SJCRH30 (cell line): ENCODE measurements at regions not wholly inside any gene's neighbourhood (a gene's known extent, or its start where the extent isn't known, plus 50 kb on each side); places are given as distances from the start of the nearest gene placed in this dataset.

Source experiments
- DNase-seq, 2 experiments: peaks; one replicate each; pipeline ENCODE4 v3.0.0-alpha.2; 2015 to 2020
- H3K27ac ChIP-seq: fragments of 250-450 bp; sonication (Bioruptor Pico); 2 replicates; pipeline ENCODE4 v1.5.1; 2020; ENCODE audit warnings: mild to moderate bottlenecking, moderate library complexity
- H3K27me3 ChIP-seq: fragments of 250-450 bp; sonication (Bioruptor Pico); 2 replicates; pipeline ENCODE4 v1.5.1; 2020; ENCODE audit warnings: mild to moderate bottlenecking, moderate library complexity
- H3K36me3 ChIP-seq: fragments of 250-450 bp; sonication (Bioruptor Pico); 2 replicates; pipeline ENCODE4 v1.5.1; 2020; ENCODE audit warnings: mild to moderate bottlenecking, moderate library complexity
- H3K4me1 ChIP-seq: fragments of 250-450 bp; sonication (Bioruptor Pico); 2 replicates; pipeline ENCODE4 v1.5.1; 2020; ENCODE audit warnings: mild to moderate bottlenecking, moderate library complexity
- H3K4me3 ChIP-seq: fragments of 250-450 bp; sonication (Bioruptor Pico); 2 replicates; pipeline ENCODE4 v1.5.1; 2020; ENCODE audit warnings: mild to moderate bottlenecking, moderate library complexity
- H3K9me3 ChIP-seq: fragments of 250-450 bp; sonication (Bioruptor Pico); replicated peaks from 2 replicates; pipeline ENCODE4 v1.5.1; 2020; ENCODE audit warnings: mild to moderate bottlenecking, moderate library complexity

DNA sequence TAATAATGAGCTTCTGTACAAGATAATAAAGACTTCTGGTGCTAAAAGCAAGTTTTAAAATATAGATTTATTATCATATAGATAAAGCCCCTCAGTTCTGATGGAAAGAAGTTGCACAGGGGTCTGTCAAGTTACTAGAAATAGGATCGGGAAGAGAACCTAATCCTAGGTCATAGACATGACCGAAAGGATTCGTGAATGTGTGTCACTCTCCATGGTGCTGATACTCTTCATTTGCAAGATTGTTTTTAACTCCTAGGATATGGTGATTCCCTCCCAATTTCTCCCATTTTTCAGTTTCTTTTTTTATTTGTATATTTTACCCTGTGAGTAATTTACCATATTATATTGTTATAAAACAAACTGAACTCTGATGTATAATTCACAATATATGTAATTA is 58.9 kb upstream of the CTNNA2 start:
- H3K4me1 ChIP-seq: no peaks in the 10 kb centered on the region
- no peaks in the 10 kb centered on the region for H3K9me3 ChIP-seq
- no peaks in the 10 kb centered on the region for H3K36me3 ChIP-seq
- H3K27ac ChIP-seq: no peak overlapping the region
- H3K4me3 ChIP-seq: no peak overlapping the region
- peak; percentile 4 to 56 for DNase-seq
- H3K27me3 ChIP-seq: no peaks in the 10 kb centered on the region

DNA sequence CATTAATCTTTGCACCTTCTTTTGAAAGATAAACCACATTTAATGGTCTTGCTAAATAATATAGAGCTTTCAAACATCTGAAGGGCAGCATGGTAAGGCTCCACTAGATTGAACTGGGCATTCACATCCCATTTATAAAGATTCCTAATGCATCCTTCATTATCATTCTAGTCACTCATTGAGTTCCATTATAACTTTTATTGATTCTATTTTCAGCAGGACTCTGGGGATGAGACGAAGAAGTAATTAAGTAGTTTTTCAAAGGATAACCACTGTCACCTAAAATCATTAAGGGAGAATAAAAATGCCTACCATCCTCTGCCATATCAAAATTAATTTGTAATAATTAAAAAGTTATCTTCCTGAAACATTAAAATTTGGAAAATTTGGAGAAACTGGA is 60.2 kb upstream of the CTNNA2 start:
- Histone ChIP-seq H3K9me3 (no peaks in the 10 kb centered on the region), H3K27ac (no peak overlapping the region), H3K4me3 (no peak overlapping the region), H3K36me3 (no peaks in the 10 kb centered on the region), H3K4me1 (no peaks in the 10 kb centered on the region), H3K27me3 (no peaks in the 10 kb centered on the region)
- no peak for DNase-seq

GRCh38 chr2:79447463-79447862 is 65.4 kb upstream of the CTNNA2 start:
- Histone ChIP-seq H3K4me3 (no peak overlapping the region), H3K27me3 (no peaks in the 10 kb centered on the region), H3K4me1 (no peaks in the 10 kb centered on the region), H3K9me3 (no peaks in the 10 kb centered on the region), H3K27ac (no peak overlapping the region), H3K36me3 (no peaks in the 10 kb centered on the region)
- DNase-seq: no peak

DNA sequence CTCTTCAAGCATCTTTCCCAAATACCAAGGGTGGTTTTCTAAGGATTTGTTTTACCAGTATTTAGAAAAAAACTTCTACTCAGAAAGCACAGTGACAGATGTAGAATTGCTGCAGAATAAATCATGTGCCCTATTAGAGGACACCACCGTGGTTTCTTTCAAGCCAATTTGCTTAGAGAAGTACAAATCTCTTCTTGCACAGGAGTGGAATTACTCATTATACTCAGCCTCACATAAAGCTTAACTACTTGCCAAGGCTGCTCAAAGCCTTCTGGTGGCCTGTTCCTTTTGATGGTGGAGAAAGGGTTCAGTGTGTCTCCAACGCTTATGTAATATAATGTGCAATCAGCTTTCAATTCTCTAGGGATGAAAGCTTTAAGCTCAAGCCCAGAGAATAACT is 66.5 kb upstream of the CTNNA2 start:
- no peaks in the 10 kb centered on the region for H3K36me3 ChIP-seq
- DNase-seq: no peak
- no peak overlapping the region for H3K27ac ChIP-seq
- no peaks in the 10 kb centered on the region for H3K27me3 ChIP-seq
- H3K4me3 ChIP-seq: no peak overlapping the region
- H3K4me1 ChIP-seq: no peaks in the 10 kb centered on the region
- H3K9me3 ChIP-seq: no peaks in the 10 kb centered on the region

- H3K4me3 ChIP-seq: no peak overlapping the region
- H3K36me3 ChIP-seq: no peaks in the 10 kb centered on the region
- no peaks in the 10 kb centered on the region for H3K9me3 ChIP-seq
- H3K4me1 ChIP-seq: no peaks in the 10 kb centered on the region
- DNase-seq: no peak
- no peak overlapping the region for H3K27ac ChIP-seq
- H3K27me3 ChIP-seq: peaks cover 11% of the 10 kb centered on the region
Observed at GRCh38 chr2:79437433-79438267, 75.2 kb upstream of the CTNNA2 start.

DNA sequence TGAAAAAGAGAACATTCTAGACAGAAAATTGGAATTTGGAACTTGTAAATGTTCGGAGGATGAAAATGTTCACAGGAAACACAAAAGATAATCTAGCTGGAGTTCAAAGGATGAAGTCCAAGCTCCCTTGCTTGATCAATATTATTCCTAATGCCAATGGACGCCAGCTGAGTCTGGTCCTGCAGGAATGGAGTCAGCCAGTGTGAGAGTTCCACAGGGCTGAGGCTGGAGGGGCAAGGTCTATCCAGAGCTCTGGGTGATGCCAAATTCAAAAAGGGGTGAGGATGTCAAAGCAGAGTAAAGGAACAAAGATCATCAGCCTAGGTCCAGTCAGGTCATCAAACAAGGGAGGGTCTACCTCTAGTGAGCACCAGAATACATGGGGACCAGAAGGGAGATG is 78.5 kb upstream of the CTNNA2 start:
- no peak overlapping the region for H3K4me3 ChIP-seq
- no peak for DNase-seq
- peaks cover 11% of the 10 kb centered on the region for H3K27me3 ChIP-seq
- H3K36me3 ChIP-seq: no peaks in the 10 kb centered on the region
- H3K9me3 ChIP-seq: no peaks in the 10 kb centered on the region
- H3K27ac ChIP-seq: no peak overlapping the region
- H3K4me1 ChIP-seq: no peaks in the 10 kb centered on the region

DNA sequence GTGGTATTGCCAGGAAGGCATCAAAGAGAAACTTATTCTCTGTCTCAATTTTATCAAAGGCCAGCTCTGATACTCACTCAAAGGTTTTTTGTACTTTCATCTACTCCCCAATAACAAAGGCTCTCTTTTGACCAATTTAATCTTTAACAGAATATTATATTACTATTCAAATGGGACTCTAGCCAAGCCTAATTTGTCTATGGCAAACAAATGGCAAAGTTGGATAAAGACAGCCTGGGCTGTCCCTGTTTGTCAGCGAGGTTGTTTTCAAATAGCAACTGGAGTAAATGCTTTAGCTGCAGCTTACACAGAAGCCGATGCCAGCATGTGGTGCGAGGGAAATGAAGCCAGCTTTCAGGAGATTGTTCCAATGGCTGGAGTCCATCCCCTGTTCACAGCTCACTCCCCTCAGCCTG is 80.1 kb upstream of the CTNNA2 start:
- Histone ChIP-seq H3K9me3 (no peaks in the 10 kb centered on the region), H3K27me3 (peaks cover 8% of the 10 kb centered on the region), H3K4me3 (no peak overlapping the region), H3K27ac (no peak overlapping the region), H3K4me1 (no peaks in the 10 kb centered on the region), H3K36me3 (no peaks in the 10 kb centered on the region)
- no peak for DNase-seq

DNA sequence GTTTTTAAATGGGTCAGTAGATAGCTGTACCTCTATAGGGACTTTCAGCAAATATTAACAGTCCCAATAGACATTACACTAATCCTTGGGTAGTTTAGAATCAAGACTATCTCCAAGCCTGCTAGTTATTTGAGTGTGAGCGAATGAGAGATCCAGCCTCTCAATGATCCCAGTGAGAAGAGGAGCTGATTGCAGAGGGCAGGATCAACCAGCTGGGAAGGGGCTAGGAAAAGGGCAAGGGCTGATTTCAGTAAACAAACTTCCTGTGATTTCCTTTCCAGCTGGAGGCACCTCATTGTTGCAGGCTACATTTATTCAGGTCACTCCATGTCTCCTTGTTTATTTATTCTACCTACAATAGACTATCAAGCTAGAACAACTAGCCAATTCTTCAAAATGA is 84.1 kb upstream of the CTNNA2 start:
- H3K36me3 ChIP-seq: no peaks in the 10 kb centered on the region
- no peak overlapping the region for H3K4me3 ChIP-seq
- DNase-seq: no peak
- H3K27me3 ChIP-seq: no peaks in the 10 kb centered on the region; the same call in 1 of the 2 replicates
- no peaks in the 10 kb centered on the region for H3K4me1 ChIP-seq
- no peak overlapping the region for H3K27ac ChIP-seq
- H3K9me3 ChIP-seq: no peaks in the 10 kb centered on the region

DNA sequence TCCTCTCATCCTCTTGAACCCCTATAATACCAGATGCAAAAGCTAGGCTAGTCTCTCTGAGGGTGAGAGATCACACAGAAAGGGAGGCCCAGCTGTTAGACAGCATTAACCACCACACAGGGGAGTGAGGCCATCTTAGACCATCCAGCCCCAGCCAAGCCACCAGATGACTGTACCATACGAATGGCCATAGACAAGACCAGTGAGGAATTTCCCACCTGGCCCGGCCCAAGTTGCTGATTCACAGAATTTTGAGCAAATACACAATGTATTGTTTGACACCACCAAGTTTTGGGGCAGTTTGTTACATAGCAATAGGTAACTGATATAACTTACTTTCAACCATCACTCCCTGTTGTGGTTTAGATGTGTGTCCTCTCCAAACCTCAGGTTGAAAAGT is 98.2 kb upstream of the CTNNA2 start:
- Histone ChIP-seq H3K27me3 (no peaks in the 10 kb centered on the region), H3K4me3 (no peak overlapping the region), H3K9me3 (no peaks in the 10 kb centered on the region), H3K4me1 (no peaks in the 10 kb centered on the region), H3K27ac (no peak overlapping the region), H3K36me3 (no peaks in the 10 kb centered on the region)
- no peak for DNase-seq

DNA sequence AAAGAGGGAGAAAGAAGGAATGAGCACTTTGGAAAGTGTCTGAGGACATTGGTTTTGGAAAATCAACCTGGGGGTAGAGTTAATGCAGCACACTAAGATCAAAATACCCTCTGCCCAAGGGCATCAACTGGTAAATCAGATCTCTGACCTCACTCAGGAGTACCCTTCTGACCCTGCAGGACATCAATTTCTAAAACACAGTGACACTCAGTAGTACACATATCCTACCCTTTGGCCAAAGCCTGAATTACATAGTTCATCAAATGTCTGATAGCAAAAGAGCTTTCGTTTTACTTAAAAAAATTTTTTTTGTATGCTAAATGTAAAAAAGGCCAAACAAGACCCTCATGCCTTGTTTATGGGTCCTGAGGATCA is 118.4 kb upstream of the CTNNA2 start:
- Histone ChIP-seq H3K27me3 (no peaks in the 10 kb centered on the region), H3K36me3 (no peaks in the 10 kb centered on the region), H3K4me1 (no peaks in the 10 kb centered on the region), H3K4me3 (no peak overlapping the region), H3K9me3 (no peaks in the 10 kb centered on the region), H3K27ac (no peak overlapping the region)
- no peak for DNase-seq

- Histone ChIP-seq H3K27me3 (no peaks in the 10 kb centered on the region), H3K4me3 (no peak overlapping the region), H3K4me1 (no peaks in the 10 kb centered on the region), H3K27ac (no peak overlapping the region), H3K36me3 (no peaks in the 10 kb centered on the region), H3K9me3 (no peaks in the 10 kb centered on the region)
- peak; percentile 7 for DNase-seq
Observed at GRCh38 chr2:79393806-79394484, 118.9 kb upstream of the CTNNA2 start.

DNA sequence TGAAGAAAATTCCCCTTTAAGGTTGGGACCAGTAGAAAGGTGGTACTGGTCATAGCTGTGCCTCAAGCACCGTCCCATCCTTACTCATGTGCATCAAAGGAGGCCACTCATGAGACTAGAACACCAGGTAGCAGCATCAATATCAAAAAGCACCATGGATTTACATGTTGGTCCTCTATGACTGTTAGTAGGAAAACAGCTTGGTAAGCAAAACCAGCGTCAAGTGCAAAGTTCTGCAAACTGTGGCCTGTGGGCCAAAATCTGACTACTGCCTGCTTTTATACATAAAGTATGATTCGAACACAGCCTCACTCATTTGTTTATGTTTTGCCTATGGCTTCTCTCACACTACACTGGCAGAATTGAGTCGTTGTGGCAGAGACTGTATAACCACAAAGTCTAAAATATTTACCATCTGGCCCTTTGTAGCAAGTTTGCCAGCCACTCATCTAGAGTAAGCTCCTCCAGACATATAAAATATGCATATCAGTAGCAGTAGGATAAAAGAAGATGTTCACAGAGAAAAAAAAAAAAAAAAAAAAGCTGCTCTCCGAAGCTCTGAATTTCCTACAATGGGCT is 119.7 kb upstream of the CTNNA2 start:
- H3K4me1 ChIP-seq: no peaks in the 10 kb centered on the region
- H3K27me3 ChIP-seq: no peaks in the 10 kb centered on the region
- no peak overlapping the region for H3K27ac ChIP-seq
- no peaks in the 10 kb centered on the region for H3K9me3 ChIP-seq
- H3K36me3 ChIP-seq: no peaks in the 10 kb centered on the region
- no peak for DNase-seq
- H3K4me3 ChIP-seq: no peak overlapping the region

- H3K4me1 ChIP-seq: no peaks in the 10 kb centered on the region
- no peaks in the 10 kb centered on the region for H3K36me3 ChIP-seq
- no peaks in the 10 kb centered on the region for H3K27me3 ChIP-seq
- no peak for DNase-seq
- H3K9me3 ChIP-seq: no peaks in the 10 kb centered on the region
- H3K4me3 ChIP-seq: no peak overlapping the region
- H3K27ac ChIP-seq: no peak overlapping the region
Observed at GRCh38 chr2:79389481-79389880, 123.4 kb upstream of the CTNNA2 start.

GRCh38 chr2:79388024-79388423 is 124.8 kb upstream of the CTNNA2 start:
- no peak for DNase-seq
- no peaks in the 10 kb centered on the region for H3K27me3 ChIP-seq
- H3K27ac ChIP-seq: no peak overlapping the region
- H3K4me3 ChIP-seq: no peak overlapping the region
- no peaks in the 10 kb centered on the region for H3K9me3 ChIP-seq
- no peaks in the 10 kb centered on the region for H3K36me3 ChIP-seq
- H3K4me1 ChIP-seq: no peaks in the 10 kb centered on the region

- Histone ChIP-seq H3K36me3 (no peaks in the 10 kb centered on the region), H3K27ac (no peak overlapping the region), H3K27me3 (no peaks in the 10 kb centered on the region), H3K9me3 (no peaks in the 10 kb centered on the region), H3K4me1 (no peaks in the 10 kb centered on the region), H3K4me3 (no peak overlapping the region)
- DNase-seq: no peak
Observed at GRCh38 chr2:79387431-79387830, 125.4 kb upstream of the CTNNA2 start.
